ENCODE measurements at regions not wholly inside any gene's neighbourhood (a gene's known extent, or its start where the extent isn't known, plus 50 kb on each side); places are given as distances from the start of the nearest gene placed in this dataset.

DNA sequence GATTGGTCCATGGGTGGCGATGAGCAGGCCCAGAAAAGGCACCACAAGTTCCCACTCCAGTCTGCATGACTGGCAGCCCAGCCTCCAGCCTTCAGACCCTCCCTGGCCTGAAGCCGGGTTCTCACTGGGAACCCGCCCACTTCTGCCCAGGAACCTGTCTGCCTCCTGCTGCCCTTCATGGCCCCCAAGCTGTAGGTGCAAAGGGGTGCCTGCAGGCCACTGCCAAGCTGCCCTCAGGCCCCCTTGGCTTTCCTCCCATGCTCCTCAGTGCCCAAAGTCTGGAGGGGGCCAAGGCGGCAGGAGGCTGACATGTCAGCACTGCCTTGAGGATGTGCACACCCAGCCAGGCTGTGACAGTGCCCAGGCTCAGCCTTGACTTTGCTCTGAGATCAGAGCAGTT, 488.5 kb upstream of the THBS1 start:
- no peak overlapping the region; the same call in 1 of the 2 replicates for H4K8ac ChIP-seq (ENCODE audit: extremely low read depth, insufficient read depth, low read length)
- H3K4me2 ChIP-seq (ENCODE audit: insufficient read depth in 1 of 2, low read depth in 2 of 2, low read length in 2 of 2), result no peak overlapping the region
- ChIA-PET CTCF (ENCODE audit: partially characterized antibody) (interaction anchor here (1.0 to 1.1 kb wide), 2 partner anchors 14 to 15 kb away, joined by 3 read pairs; no protein-coding TSS in a partner anchor), POLR2A (ENCODE audit: partially characterized antibody) (interaction anchor here (1.0 kb wide), 1 partner anchor 21 kb away, joined by 3 read pairs; no protein-coding TSS in a partner anchor)
- no peaks in the 10 kb centered on the region for H3K9me3 ChIP-seq (ENCODE audit: insufficient read depth in 2 of 2, low read depth in 1 of 2, low read length in 1 of 2)
- no peaks in the 10 kb centered on the region for H3K79me1 ChIP-seq (ENCODE audit: low read depth, low read length)
- no peak overlapping the region for H2AFZ ChIP-seq (ENCODE audit: low read length)
- no peaks in the 10 kb centered on the region for H3K36me3 ChIP-seq (ENCODE audit: control insufficient read depth in 2 of 4, insufficient read depth in 4 of 4, low read length in 3 of 4)
- peaks cover 0 to 21% (median 10%) of the 10 kb centered on the region in 4 experiments; a peak in 6 of 7 replicates for H3K4me1 ChIP-seq (replicated peaks in 1 of 4; ENCODE audit: control insufficient read depth in 3 of 4, insufficient read depth in 4 of 4, low read length in 3 of 4)
- no peaks in the 10 kb centered on the region for H4K20me1 ChIP-seq (replicated peaks in 1 of 2; ENCODE audit: control insufficient read depth in 1 of 2, insufficient read depth in 2 of 2, low read length in 2 of 2)
- H2BK15ac ChIP-seq (ENCODE audit: low read length), result no peak overlapping the region
- no peak overlapping the region for H3K27ac ChIP-seq (ENCODE audit: low read depth, low read length)
- no peak overlapping the region for H3K4ac ChIP-seq (replicated peaks; ENCODE audit: insufficient read length, low read depth, low read length)
- no peak overlapping the region for H3K9ac ChIP-seq (replicated peaks in 1 of 4; ENCODE audit: extremely low read depth in 1 of 4, low read depth in 3 of 4, low read length in 3 of 4)
- H2AK5ac ChIP-seq (ENCODE audit: low read depth, low read length), result no peak overlapping the region
- no peaks in the 10 kb centered on the region for H3K23me2 ChIP-seq (ENCODE audit: low read depth, low read length)
- FAIRE-seq (no peak), DNase-seq (ENCODE audit: low read depth in 1 of 2, low spot score in 2 of 2) (no peak)
- H3K27me3 ChIP-seq (replicated peaks in 1 of 4; ENCODE audit: control insufficient read depth in 3 of 4, extremely low read depth in 1 of 4, insufficient read depth in 3 of 4, low read length in 3 of 4), result no peaks in the 10 kb centered on the region
- no peak overlapping the region for H3K18ac ChIP-seq (ENCODE audit: extremely low read depth, low read length)
- H3K23ac ChIP-seq (ENCODE audit: insufficient read length), result no peak overlapping the region
- no peak overlapping the region for H4K5ac ChIP-seq (ENCODE audit: insufficient read length, low read depth, low read length)
- no peak overlapping the region for H3K14ac ChIP-seq (ENCODE audit: insufficient read length)
- H3K79me2 ChIP-seq (ENCODE audit: control insufficient read depth in 1 of 2, insufficient read depth in 2 of 2, low read length in 2 of 2), result no peaks in the 10 kb centered on the region
- 92% methylated on average over 2 of the region's 4 CpGs; no CpG with 5 or more reads in 1 of the 2 experiments for WGBS, 2 experiments (ENCODE audit: extremely low coverage in 1 of 2, insufficient coverage in 1 of 2, insufficient read length in 1 of 2, insufficient replicate concordance in 2 of 2, low coverage in 1 of 2, low lambda C conversion rate in 2 of 2, missing lambda C conversion rate in 1 of 2)
- H2BK5ac ChIP-seq (ENCODE audit: low read depth, low read length), result no peak overlapping the region
- H4K91ac ChIP-seq (replicated peaks; ENCODE audit: insufficient read length, low read length), result peak overlapping the region; percentile 47
- no peak overlapping the region for H2BK120ac ChIP-seq (replicated peaks; ENCODE audit: low read depth, low read length)
- no peak overlapping the region for H3K4me3 ChIP-seq (ENCODE audit: extremely low read depth in 1 of 4, insufficient read depth in 2 of 4, low read depth in 3 of 4, low read length in 4 of 4)
- 0 out of 2 replicates have a peak overlapping the region, but pooled peaks have one; percentile 50 for H2BK12ac ChIP-seq (ENCODE audit: low read depth, low read length)
- H3K56ac ChIP-seq (replicated peaks; ENCODE audit: insufficient read length, low read depth, low read length), result no peak overlapping the region
- H2BK20ac ChIP-seq (ENCODE audit: low read length), result no peak overlapping the region
- TF ChIP-seq NRF1 (IDR thresholded peaks at IDR 0.05; ENCODE audit: low read depth, low read length) (no peak), POU5F1 (IDR thresholded peaks at IDR 0.05; ENCODE audit: low read depth, low read length) (no peak), EP300 (IDR thresholded peaks at IDR 0.05; ENCODE audit: borderline replicate concordance in 1 of 2, low read depth in 2 of 2, low read length in 2 of 2) (no peak), SP1 (IDR thresholded peaks at IDR 0.05; ENCODE audit: low read depth, low read length) (no peak), TAF7 (optimal IDR thresholded peaks at IDR 0.05; ENCODE audit: borderline replicate concordance, low read depth, low read length) (no peak), CBX5 (IDR thresholded peaks at IDR 0.05; ENCODE audit: low read depth, low read length) (no peak), HDAC6 (IDR thresholded peaks at IDR 0.05; ENCODE audit: low read depth, low read length) (no peak), EGR1 (IDR thresholded peaks at IDR 0.05; ENCODE audit: borderline replicate concordance, low read depth, low read length) (no peak), EZH2 (IDR thresholded peaks at IDR 0.05; ENCODE audit: low read depth, low read length, severe bottlenecking) (no peak), GABPA (IDR thresholded peaks at IDR 0.05; ENCODE audit: borderline replicate concordance, insufficient read depth, low read length) (no peak), FOSL1 (IDR thresholded peaks at IDR 0.05; ENCODE audit: insufficient read depth, low read depth, low read length) (no peak), YY1 (IDR thresholded peaks at IDR 0.05; ENCODE audit: low read depth, low read length) (no peak), JUND (IDR thresholded peaks at IDR 0.05; ENCODE audit: low read length) (no peak)
- TF ChIP-seq, protein P1, sequence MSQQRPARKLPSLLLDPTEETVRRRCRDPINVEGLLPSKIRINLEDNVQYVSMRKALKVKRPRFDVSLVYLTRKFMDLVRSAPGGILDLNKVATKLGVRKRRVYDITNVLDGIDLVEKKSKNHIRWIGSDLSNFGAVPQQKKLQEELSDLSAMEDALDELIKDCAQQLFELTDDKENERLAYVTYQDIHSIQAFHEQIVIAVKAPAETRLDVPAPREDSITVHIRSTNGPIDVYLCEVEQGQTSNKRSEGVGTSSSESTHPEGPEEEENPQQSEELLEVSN (IDR thresholded peaks at IDR 0.05), result no peak
